HG03108 (cell line): ENCODE measurements at regions not wholly inside any gene's neighbourhood (a gene's known extent, or its start where the extent isn't known, plus 50 kb on each side); places are given as distances from the start of the nearest gene placed in this dataset.
"Not testable (repeated sequence)": the region's sequence is repeated elsewhere in the genome, so short reads cannot be mapped to it uniquely, and the experiment has no call there.

ENCODE experiments used
- ATAC-seq: cut with Tn5 transposase; IDR thresholded peaks from one replicate; pipeline ENCODE4 v1.9.1; 2021; ENCODE audit warnings: moderate library complexity; ENCODE audit not compliant: unreplicated experiment

DNA sequence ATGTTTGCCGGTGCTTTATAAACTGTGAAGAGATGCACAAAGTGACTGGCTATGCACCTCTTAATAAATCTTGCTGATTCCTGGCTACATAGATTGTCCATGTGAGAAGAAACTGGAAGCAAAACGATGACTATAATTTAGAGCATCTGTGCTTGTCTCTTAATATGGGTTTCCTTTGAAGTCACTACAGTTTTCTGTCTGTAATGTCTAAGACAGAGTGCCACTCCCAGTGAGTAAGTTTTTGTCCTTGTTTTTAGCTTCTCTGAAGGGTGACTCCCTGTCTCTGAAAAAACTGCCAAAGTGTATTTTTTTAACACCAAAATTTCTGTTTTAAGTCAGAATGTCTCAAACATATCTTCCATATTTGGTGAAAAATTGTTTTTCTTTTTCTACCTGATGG is 175.1 kb downstream of the FASLG start:
- no peak for ATAC-seq

GRCh38 chr1:172834609-172835008 is 175.7 kb downstream of the FASLG start:
- ATAC-seq = no peak

- no peak for ATAC-seq
Measured at GRCh38 chr1:172835834-172836233, 176.9 kb downstream of the FASLG start.

- no peak for ATAC-seq
Measured at GRCh38 chr1:172837816-172838679, 179.1 kb downstream of the FASLG start.

GRCh38 chr1:172838680-172839313 is 179.9 kb downstream of the FASLG start:
- ATAC-seq = no peak

DNA sequence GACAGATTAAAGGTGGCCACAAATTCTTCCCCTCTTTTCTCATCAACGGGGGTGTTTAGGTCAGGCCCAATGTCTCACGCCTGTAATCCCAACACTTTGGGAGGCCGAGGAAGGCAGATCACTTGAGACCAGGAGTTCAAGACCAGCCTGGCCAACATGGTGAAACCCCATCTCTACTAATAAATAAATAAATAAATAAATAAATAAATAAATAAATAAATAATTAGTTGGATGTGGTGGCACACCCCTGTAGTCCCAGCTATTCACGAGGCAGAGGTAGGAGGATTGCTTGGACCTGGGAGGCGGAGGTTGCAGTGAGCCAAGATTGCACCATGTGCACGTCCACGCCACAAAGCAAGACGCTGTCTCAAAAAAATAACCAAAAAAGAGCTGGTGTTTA is 180.7 kb downstream of the FASLG start:
- ATAC-seq = not testable (repeated sequence)

- no peak for ATAC-seq
Measured at GRCh38 chr1:172843444-172843843, 184.5 kb downstream of the FASLG start.

GRCh38 chr1:172845371-172845770 is 186.5 kb downstream of the FASLG start:
- ATAC-seq = no peak

DNA sequence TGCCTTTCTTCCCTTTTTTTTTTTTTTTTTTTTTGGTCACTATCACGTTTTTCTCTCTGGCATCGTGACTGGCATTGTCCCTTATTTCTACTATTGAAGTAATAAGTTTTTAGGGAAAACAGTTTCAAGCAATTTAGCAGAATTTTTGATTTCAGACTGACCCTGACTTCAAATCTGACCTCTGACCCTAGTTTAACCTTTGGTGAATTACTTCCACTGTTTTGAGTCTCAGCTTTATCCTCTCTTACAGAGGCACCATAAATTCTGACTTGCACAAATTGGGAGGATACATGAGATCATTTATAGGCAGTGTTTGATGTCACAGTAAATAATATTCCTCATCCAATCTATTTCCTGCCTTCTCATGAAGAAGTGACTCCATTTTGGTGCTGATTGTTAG is 187.0 kb downstream of the FASLG start:
- no peak for ATAC-seq

DNA sequence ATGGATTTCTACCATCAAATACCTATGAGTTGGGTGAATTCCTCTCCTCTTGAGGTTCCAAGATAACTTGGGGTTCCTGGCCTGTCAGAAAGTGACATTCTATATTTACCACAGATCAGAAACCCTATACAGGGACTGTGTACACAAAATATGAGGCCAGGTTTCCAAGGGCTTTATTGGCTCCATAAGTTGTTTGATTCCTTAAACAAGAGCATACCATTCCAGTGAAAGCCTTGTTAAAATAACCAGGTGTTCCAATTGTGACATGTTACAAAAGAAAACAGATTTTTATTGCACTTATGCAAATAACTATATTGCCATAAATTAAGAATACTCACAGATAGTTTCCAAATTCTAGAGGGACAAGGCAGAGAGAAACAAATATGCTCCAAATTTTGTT is 188.9 kb downstream of the FASLG start:
- ATAC-seq = not testable (repeated sequence)

- ATAC-seq = no peak
Measured at GRCh38 chr1:172849653-172850052, 190.8 kb downstream of the FASLG start.

DNA sequence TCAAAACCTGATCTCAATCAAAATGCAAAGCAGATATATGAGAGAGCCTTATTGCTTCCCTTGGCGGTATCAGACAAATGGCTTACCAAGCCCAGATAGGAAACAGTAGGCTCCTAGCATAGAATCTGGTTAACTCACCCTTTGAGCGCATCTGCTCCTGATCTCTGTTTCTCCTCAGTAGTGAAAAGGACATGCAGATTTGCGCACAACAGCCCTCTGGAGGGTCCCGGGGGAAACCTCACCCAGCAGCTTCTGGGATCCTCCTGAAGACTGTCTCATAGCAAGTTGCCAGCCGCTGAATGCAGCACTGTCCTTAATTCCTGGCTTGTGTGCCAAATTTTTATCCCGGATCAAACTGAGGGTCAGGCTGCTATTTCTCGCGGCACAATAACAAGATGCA is 192.2 kb downstream of the FASLG start:
- ATAC-seq = no peak

DNA sequence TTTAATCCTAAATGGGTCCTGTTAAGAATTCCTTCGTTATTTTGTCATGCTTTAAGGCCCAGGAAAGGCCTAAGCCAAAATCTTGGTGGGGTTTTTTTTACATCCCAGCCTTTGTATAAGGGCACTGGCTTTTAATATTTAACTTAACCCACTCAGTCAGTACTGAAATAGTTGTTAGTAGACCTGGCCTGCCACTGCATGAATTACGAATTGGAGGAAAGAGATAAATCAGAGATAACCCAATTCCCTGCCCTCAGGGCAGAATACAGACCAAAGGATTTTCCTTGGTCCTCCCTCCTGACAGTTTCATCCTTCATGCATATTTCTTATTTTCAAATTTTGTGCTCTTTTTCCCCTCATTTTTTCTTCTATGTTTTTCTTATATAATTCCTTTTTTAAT is 193.0 kb downstream of the FASLG start:
- no peak for ATAC-seq

GRCh38 chr1:172855983-172856382 is 194.8 kb downstream of the TNFSF18 start:
- not testable (repeated sequence) for ATAC-seq

DNA sequence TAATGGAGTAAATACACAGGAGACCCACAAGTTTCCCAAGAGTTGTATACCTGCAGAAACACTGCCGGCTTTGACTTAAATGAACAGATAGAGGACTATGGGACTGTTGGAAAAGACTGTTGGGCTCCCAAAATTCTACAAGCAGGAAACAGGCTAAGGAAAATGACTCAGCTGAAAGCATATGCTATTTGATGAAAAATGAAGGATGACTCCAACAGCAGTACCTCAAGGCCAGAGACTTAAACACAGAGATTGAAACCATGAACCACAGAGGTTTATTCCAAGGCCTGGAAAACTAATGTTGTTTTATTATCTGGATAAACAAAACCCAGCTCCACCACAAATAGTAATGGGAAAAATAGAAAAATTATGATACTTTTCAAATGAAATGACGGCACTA is 187.7 kb downstream of the TNFSF18 start:
- no peak for ATAC-seq

DNA sequence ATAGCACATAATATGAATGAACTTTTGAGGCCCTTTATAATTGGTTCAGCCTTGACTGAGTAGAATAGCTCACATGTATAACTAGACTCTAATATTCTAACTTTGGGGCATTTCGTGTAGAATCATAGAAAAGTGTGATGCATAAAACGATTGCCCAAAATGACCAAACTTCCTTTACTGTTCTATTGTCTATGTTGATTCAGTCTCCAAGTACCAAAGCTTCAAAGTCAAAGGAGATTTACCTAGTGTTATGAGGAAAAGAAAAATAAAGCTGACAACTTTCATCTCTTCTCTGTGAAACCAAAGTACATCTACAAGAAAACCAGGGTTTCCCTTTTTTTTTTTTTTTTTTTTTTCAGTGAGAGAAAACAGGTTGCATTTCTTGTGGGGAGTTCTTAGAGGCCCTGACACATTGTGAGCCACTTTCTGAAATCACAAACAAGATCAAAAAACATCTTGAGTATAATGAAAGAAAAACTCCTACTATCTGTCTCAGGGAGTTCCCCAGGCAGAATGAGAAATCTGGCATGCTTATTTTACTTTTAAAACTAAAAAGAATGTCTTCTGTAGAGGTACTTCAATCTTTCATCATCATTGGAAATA is 183.4 kb downstream of the TNFSF18 start:
- no peak for ATAC-seq

GRCh38 chr1:172870901-172871606 is 179.7 kb downstream of the TNFSF18 start:
- no peak for ATAC-seq

DNA sequence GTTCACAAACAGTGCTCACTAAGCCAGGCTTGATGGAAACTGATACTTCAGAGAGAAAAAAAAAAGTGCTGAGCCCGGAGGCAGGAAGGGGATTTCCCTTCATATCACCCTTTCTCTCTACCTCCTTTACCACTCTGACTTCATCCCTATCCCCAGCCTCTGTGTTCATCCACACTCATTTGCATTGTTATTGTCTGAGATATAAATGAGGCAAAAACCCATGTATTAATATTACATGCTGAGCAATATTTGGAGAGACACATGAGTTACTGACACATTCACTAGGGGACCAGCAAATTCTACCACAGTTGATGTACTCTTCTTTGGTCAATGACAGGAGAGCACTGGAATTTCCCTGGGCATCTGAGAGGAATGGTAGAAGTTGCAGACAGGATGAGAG is 175.8 kb downstream of the TNFSF18 start:
- ATAC-seq = no peak

- ATAC-seq = no peak
Measured at GRCh38 chr1:172875892-172876291, 174.8 kb downstream of the TNFSF18 start.

GRCh38 chr1:172882385-172882784 is 168.4 kb downstream of the TNFSF18 start:
- ATAC-seq = no peak

GRCh38 chr1:172882791-172883386 is 167.9 kb downstream of the TNFSF18 start:
- no peak for ATAC-seq
